ENCODE measurements at regions not wholly inside any gene's neighbourhood (a gene's known extent, or its start where the extent isn't known, plus 50 kb on each side); places are given as distances from the start of the nearest gene placed in this dataset.
A peak's percentile ranks its signal among the peaks of the same experiment; 100 is the strongest.
"Not testable (repeated sequence)": the region's sequence is repeated elsewhere in the genome, so short reads cannot be mapped to it uniquely, and the experiment has no call there.

DNA sequence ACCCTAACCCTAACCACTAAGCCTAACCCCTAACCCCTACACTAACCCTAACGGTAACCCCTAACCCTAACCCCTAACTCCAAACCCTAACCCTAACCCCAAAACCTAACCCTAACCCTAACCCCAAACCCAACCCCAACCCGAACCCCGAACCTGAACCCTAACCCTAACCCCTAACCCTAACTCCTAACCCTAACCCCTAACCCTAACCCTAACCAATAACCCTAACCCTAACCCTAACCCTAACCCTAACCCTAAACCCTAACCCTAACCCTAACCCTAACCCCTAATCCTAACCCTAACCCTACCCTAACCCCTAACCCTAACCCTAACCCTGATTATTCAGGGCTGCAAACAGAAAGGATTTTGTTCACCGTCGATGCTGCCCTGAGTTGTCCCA, 144.6 kb upstream of the DUSP22 start:
- DNase-seq (ENCODE audit: low spot score), result not testable (repeated sequence)

DNA sequence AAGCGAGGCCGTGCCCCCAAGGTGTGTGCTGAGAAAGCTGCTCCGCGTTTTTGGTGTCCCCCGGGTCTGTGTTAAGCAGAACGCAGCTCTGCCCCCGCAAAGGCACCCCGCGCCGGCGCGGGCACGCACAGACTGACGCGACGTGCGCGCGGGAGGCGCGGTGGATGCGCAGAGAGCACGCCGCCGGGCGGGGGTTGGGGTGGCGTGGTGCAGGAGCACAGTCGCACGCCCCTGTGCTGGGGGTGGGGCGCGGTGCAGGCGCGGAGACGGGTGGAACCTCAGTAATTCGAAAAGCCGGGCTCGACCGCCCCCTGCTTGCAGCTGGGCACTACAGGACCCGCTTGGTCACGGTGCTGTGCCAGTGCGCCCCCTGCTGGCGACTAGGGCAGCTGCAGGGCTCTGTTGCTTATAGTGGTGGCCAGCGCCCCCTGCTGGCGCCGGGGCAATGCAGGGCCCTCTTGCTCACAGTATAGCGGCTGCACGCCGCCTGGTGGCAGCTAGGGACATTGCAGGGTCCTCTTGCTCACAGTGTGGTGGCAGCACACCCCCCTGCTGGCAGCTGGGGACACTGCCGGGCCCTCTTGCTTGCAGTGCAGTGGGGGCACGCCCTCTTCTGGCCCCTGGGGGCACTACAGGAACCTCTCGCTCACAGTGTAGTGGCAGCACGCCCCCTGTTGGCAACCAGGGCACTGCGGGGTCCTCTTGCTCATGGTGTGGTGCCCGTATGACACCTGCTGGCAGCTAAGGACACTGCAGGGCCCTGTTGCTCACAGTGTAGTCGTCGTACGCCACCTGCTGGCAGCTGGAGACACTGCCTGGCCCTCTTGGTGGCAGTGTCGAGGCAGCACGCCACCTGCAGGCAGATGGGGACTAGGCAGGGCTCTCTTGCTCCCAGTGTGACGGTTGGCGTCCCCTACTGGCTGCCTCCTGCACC, 144.0 kb upstream of the DUSP22 start:
- DNase-seq (ENCODE audit: low spot score), result not testable (repeated sequence)

DNA sequence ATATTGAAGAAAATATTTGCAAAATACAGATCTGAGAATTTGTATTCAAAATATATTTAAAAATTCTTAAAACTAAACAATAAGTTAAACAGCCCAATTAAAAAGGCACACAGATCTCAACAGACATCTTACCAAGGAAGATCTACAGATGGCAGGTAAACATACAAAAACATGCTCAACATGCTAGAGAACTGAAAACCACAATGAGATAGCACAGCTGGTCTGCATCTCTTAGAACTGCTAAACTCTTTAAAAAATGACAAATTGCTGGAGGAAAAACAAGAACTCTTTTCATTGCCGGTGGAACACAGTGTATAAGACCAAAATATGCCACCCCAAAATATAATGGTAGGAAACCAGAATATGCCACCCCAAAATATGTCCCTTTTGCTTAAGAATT, 142.1 kb upstream of the DUSP22 start:
- not testable (repeated sequence) for DNase-seq (ENCODE audit: low spot score)

DNA sequence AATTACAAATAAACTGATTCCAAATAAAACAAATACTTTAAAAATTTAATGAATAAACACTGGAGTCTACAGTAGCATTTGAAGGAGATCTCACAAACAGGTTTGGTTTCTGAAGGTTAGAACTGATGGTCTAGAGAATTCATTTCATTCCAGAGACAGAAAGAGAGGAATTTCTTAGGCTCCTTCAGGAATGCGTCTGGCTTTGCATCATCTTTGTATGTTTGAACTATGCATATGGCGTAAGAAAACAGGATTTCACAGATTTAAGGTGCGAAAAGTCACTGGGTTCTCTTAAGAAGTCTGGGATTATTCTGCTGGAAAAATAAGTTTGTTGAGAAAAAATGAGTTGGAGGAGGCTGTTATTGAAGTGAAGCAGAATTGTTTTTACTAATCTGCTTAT, 139.9 kb upstream of the DUSP22 start:
- peak; percentile 23 for DNase-seq (ENCODE audit: low spot score)

DNA sequence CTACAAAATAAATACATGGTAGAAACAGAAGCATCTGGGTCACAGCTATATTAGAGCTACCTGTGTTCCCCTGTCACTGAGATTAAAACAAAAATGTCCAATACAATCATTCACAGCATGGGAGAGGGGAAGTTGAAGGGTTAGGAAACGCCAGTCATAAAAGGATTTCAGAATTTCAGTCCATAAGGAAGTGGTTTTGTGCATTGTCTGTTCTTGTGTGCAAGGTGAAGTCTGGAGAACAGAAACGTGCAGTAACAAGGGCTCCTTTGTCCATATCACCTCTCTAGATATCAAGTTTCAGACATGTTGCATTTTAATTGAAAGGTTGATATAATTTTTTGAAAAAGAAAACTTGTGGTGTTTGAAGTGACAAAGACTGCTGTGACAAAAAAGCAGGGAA, 139.3 kb upstream of the DUSP22 start:
- not testable (repeated sequence) for DNase-seq (ENCODE audit: low spot score)

DNA sequence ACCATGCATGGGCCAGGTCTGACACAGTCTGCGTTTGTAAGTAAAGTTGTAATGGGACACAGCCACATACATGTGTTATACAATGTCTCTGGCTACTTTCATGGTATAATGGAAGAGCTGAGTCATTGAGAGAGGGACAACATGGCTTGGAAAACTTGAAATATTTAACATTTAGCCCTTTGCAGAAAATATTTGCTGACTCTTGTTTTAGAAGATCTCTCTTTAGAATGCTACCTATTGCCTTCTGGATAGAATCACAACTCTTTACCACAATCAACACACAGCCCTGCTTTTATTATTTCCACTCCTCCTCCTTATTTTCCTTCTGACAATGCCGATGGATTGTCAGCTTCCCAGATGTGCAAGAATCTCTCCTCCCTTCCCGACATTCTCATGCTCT, 138.4 kb upstream of the DUSP22 start:
- peak; percentile 7 for DNase-seq (ENCODE audit: low spot score)

DNA sequence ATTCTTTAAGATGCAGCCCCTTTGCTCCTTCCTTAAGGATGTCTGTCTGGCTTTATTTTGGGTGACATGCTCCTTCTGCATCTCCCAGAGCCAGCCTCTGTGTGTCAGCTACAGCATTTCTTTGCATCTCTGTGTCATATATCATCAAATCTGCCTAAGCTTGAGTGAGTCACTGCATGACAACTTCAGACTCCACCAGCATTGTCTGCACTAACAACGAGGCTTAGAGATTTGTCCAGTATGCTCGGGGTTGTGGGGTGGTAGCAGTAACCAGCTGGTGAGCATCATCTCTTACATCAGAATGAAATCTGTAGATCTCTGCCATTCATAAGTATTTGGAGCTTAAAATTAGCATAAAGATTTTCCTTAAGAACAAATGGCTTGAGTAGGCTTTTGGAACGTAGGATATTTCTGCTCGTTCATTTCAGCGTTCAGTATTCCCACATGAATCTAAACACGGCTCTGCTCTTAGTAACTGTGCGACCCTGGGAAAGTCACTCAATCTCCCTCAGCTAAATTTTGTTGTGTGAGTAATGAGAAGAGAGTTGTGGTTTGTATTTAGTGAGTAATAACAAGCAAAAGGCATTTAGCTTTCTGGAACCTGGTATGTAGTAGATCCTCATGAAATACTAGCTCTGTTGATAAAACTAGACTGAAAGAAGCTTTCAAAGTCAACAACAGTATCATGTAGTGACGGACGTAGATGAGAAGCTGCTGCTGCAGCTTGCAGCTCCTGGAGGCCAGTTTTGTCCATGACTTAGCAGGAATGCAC, 137.8 kb upstream of the DUSP22 start:
- DNase-seq (ENCODE audit: low spot score), result peak; percentile 80

DNA sequence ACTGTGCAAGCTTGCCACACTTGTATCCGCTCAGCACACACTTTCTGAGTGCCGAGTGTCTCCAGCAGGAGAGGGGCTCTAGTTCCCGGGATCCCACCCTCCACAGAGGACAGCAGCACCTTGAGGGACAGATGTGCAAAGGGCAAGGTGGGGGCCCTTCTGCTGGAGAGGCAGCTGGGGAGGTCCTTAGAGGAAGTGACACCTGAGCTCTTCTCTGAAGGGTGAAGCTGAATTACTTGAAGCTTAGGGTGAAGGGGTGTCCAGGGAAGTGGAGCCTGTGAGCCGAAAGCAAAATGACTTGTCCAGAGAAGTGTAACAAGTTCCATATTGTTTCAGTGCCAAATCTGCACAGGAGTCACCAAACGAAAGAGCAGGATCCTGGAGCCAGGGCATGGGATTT, 136.3 kb upstream of the DUSP22 start:
- no peak for DNase-seq (ENCODE audit: low spot score)

DNA sequence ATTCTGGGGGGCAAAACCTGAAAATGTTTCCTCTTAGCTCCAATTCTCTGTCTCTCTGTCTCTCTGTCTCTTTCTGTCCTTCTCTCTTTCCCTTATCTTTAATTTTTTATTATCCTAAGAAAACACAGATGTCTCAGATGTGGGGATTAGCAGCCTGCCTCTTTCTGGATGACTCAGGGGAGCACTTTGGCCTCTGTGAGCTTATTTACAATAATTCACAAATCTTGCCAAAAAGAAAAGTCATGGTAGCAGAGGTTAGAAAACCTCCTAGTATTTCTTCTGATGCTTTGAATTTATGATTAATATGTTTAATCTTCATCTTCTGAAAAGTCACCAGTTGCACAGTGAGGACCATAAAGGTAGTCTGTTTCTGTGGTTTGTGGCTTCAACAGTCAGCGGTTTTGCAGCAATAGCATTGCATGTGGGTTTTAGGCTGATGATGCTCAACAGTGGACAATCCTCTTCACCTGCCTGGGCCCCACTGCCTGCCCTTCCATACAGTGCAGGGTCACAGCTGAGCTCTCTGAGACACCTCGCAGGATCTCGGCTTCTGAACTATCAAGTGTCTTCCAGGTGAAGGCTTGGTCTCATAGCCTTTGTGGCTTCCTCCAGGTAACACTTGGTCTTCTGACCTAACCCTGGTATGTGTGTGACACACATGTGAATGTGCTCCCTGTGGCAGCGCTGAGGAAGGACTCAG, 135.7 kb upstream of the DUSP22 start:
- peak; percentile 70 for DNase-seq (ENCODE audit: low spot score)

DNA sequence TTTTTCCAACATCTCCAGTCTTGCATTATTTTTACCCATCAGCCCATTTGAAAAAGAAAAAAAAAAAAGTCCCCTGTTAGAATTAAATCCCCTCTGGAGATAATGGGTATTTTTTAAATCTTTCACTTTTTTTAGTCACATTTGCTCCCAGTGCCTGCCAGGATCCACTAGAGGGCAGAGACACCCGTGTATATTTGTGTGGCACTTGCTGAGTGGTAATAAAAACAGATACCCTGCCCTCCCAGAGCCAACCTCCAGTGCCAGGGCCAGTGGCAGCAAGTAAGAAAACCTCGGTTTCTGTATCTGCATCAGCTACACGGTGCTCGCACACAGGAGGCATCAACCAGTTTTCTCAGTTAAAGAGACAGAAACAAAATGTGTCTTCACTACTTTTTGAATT, 135.1 kb upstream of the DUSP22 start:
- peak; percentile 5 for DNase-seq (ENCODE audit: low spot score)

DNA sequence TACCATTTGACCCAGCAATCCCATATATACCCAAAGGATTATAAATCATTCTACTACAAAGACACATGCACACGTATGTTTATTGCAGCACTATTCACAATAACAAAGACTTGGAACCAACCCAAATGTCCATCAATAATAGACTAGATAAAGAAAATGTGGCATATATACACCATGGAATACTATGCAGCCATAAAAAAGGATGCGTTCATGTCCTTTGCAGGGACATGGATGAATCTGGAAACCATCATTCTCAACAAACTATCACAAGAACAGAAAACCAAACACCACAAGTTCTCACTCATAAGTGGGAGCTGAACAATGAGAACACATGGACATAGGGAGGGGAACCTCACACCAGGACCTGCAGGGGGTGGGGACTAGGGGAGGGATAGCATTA, 130.6 kb upstream of the DUSP22 start:
- not testable (repeated sequence) for DNase-seq (ENCODE audit: low spot score)

DNA sequence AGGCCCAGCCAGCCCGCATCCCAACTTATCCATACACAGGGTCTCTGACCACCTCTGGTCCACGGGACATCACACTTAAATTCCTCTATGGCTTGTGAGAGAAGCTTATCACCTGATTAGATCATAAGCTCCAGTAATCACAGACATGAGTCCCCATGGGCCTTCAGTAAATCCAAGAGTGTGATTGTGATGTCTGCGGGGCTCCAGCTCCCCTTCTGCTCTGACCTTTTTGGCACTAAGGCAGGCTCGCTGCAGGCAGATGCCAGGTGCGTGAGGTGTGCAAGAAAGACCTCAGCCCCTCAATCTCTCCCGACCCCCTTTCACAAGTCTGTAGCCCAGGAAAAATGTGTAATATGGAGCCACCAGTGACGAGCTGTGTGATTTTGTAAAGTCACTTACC, 127.6 kb upstream of the DUSP22 start:
- DNase-seq (ENCODE audit: low spot score), result no peak

DNA sequence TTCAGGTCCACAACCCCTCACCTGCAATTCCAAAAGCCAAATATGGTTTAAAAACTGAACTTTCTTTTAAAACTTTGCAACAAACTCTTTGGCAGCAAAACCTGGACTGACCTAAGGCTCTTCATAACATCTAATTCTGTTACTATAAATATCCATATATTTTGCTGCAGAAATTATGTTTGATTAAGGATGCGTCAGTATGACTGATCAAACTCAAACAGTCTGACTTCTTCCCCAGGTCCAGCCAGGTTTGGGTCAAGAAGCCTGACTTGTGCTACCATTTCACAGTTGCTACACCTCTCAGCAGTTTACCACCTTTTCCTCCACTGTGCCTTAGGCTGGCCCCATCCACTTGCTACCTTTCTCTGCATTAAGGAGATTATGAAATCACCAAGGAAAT, 127.0 kb upstream of the DUSP22 start:
- DNase-seq (ENCODE audit: low spot score), result no peak

DNA sequence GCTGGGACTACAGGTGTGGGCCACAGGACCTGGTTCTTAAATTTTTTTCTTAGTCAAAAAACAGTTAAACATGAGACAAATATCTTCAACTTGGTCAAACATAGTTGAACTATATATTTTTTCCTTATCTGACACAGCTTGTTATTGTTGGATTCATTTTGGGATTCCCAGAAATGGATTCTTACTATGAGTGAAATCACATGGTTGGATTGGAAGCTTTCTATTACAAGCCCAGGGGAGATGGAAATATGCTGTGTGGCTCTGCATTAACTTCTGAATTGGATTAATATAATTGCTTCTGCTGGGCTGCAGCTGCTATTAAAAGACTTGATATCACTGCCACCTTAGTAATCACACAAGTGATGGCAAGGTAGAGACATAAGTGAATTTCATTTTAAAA, 126.4 kb upstream of the DUSP22 start:
- no peak for DNase-seq (ENCODE audit: low spot score)

DNA sequence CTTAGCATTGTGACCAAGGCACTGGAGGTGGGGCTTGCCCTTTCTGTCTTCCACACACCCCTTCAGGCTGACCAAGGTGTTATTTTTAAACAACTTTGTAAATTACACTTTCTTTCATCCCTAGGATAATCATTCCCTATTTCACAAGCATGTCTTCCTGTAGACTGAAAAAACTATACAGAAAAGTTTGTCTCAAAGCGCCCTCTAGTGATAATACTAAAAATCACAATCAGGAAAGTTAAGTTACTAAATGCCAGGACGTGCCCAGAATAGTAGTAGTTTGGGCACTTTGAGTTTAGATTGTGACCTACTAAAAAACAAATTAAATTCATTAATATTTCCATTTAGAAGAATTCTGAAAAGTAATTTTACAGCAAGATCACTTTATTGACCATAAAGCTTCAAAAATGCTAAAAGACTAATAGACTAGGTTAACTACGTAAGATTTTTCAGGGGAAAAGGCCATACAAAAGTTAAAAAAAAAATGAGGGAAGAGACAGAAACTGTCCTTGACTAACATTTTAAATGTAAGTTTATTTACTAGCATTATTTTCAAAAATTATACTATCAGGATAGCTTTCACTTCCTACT, 123.3 kb upstream of the DUSP22 start:
- peak; percentile 72 for DNase-seq (ENCODE audit: low spot score)

DNA sequence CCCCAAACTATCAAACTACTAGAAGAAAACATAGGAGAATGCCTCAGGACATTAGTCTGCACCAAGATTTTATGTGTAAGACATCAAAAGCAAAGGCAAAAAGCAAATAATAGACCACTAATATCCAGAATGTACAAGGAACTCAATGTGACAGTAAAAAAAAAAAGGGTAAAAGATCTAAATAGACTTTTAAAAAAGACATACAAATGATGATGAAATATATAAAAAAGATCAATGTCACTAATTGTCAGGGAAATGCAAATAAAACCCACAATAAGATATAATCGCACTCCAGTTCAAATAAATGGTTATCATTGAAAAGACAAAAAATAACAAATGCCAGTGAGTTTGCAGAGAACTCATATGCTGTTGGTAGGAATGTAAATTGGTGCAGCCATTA, 118.3 kb upstream of the DUSP22 start:
- DNase-seq (ENCODE audit: low spot score), result no peak

DNA sequence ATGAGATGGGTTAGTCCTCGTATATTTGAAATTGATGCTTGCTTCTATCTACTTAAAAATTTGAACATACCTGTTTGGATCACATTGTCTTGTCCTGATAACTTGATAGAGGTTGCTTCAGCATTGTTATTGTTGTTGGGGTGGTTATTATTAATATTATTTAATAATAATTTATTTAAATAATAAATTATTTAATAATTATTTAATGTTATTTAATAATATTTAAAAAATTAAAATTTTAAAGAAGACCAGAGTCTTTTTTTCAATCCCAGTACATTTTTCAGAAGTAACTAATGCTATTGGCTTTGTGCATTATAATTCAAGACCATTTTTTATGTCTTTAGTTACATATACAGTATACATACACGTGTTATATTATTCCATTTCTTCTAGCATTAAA, 116.6 kb upstream of the DUSP22 start:
- DNase-seq (ENCODE audit: low spot score), result no peak

DNA sequence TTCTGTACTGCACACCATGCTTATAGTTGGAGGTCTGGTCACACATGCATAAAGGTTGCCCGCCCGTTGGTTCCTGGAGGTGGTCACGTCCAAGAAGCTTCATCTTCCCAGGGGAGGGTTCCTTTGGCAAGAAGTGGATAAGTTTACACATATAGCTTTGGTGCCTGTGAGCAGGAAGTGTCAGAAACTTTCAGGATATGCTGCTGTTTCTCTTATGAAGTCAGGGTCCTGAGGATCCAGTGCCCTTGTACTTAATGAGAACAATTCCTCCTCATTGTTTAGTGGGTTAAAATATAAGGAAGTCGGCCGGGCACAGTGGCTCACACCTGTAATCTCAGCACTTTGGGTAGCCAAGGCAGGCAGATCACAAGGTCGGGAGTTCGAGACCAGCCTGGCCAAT, 115.5 kb upstream of the DUSP22 start:
- no peak for DNase-seq (ENCODE audit: low spot score)

DNA sequence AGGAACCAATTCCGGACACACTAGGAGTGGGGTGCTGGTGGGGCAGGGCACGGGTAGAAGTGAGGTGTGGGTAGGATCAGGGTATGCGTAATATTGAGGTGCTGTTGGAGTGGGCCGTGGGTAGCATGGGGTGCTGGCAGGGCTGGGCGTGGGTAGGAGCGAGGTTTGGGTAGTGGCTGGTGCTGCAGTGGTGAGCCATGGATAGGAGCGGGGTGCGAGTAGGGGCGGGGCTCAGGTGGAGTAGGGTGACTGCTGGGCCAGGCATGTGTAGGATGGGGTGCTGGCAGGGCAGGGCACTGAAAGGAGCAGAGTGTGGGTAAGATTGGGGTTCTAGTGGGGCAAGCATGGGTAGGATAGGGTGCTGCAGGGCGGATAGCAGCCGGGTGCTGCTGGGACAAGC, 114.2 kb upstream of the DUSP22 start:
- DNase-seq (ENCODE audit: low spot score), result no peak

DNA sequence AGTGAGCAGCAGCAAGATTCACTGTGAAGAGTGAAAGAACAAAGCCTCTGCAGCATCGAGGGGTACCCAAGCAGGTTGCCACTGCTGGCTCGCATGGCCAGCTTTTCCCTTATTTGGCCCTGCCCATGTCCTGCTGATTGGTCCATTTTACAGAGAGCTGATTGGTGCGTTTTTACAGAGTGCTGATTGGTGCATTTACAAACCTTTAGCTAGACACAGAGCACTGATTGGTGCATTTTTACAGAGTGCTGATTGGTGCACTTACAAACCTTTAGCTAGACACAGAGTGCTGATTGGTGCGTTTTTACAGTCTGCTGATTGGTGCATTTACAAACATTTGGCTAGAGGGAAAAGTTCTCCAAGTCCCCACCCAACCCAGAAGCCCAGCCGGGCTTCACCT, 113.4 kb upstream of the DUSP22 start:
- not testable (repeated sequence) for DNase-seq (ENCODE audit: low spot score)

DNA sequence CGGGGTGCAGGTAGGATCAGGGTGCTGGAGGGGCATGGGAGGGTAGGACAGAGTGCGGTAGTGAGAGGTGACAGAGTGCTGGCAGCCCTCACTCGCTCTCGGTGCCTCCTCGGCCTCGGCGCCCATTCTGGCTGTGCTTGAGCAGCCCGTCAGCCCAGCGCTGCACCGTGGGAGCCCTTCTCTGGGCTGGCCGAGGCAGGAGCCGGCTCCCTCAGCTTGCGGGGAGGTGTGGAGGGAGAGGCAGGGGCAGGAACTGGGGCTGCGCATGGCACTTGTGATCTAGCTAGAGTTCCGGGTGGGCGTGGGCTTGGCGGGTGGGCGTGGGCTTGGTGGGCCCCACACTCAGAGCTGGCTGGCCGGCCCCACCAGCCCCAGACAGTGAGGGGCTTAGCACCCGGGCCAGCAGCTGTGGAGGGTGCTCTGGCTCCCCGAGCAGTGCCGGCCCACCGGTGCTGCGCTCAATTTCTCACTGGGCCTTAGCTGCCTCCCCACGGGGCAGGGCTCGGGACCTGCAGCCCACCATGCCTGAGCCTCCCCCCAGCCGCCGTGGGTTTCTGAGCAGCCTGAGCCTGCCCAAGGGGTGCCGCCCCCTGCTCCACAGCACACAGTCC, 112.8 kb upstream of the DUSP22 start:
- no peak for DNase-seq (ENCODE audit: low spot score)

Measured in umbilical cord (tissue), 1 donor.